Activated CD4-positive, alpha-beta memory T cell treated with anti-CD3 and anti-CD28 coated beads, Interleukin-2, amount 10 ng/mL, durations not matched to agents 7 days and 5 days (primary cell): ENCODE measurements at regions not wholly inside any gene's neighbourhood (a gene's known extent, or its start where the extent isn't known, plus 50 kb on each side); places are given as distances from the start of the nearest gene placed in this dataset.

Experiments
- CTCF ChIA-PET: fragments of 350-600 bp; sonication (Branson Sonifier 250); formaldehyde crosslinking; loops from one replicate; lab custom pipeline; 2021; ENCODE audit warnings: antibody characterized with exemption, inconsistent platforms; lab: Charles Lee
- POLR2A ChIA-PET: fragments of 350-600 bp; sonication (Branson Sonifier 250); formaldehyde crosslinking; loops from one replicate; lab custom pipeline; 2021; ENCODE audit warnings: antibody characterized with exemption; lab: Charles Lee
- DNase-seq: peaks from one replicate; pipeline ENCODE4 v3.0.0-alpha.2; 2020
- H3K27ac Mint-ChIP-seq: one replicate; pipeline ENCODE4 v1.8.0; 2021; ENCODE audit warnings: mild to moderate bottlenecking, mixed read lengths
- H3K27me3 Mint-ChIP-seq: one replicate; pipeline ENCODE4 v1.8.0; 2021; ENCODE audit warnings: mixed read lengths
- H3K36me3 Mint-ChIP-seq: one replicate; pipeline ENCODE4 v1.8.0; 2021; ENCODE audit warnings: low read depth, mixed read lengths
- H3K4me1 Mint-ChIP-seq: one replicate; pipeline ENCODE4 v1.8.0; 2021; ENCODE audit warnings: mixed read lengths
- H3K4me3 Mint-ChIP-seq: one replicate; pipeline ENCODE4 v1.8.0; 2021; ENCODE audit warnings: mild to moderate bottlenecking, mixed read lengths
- H3K9me3 Mint-ChIP-seq: one replicate; pipeline ENCODE4 v1.8.0; 2021; ENCODE audit warnings: mixed read lengths

GRCh38 chr15:69988541-69989225 is 109.0 kb downstream of the TLE3 start:
- DNase-seq: no peak
- Mint-ChIP-seq H3K9me3 (no peaks in the 10 kb centered on the region), H3K27ac (no peak overlapping the region), H3K36me3 (no peaks in the 10 kb centered on the region), H3K4me1 (no peaks in the 10 kb centered on the region), H3K4me3 (no peak overlapping the region), H3K27me3 (peaks cover 17% of the 10 kb centered on the region)
- ChIA-PET POLR2A (no interaction called here), CTCF (interaction anchor here (0.5 kb wide), 1 partner anchor 111 kb away, joined by 3 read pairs; no protein-coding TSS in a partner anchor)

GRCh38 chr15:69990566-69991421 is 106.9 kb downstream of the TLE3 start:
- Mint-ChIP-seq H3K4me3 (no peak overlapping the region), H3K9me3 (no peaks in the 10 kb centered on the region), H3K27ac (no peak overlapping the region), H3K4me1 (no peaks in the 10 kb centered on the region), H3K27me3 (peaks cover 17% of the 10 kb centered on the region), H3K36me3 (no peaks in the 10 kb centered on the region)
- DNase-seq: no peak
- POLR2A ChIA-PET: no interaction called here
- CTCF ChIA-PET: no interaction called here

- no peak for DNase-seq
- ChIA-PET CTCF (no interaction called here), POLR2A (no interaction called here)
- Mint-ChIP-seq H3K27ac (no peak overlapping the region), H3K4me1 (no peaks in the 10 kb centered on the region), H3K9me3 (no peaks in the 10 kb centered on the region), H3K36me3 (no peaks in the 10 kb centered on the region), H3K4me3 (no peak overlapping the region), H3K27me3 (peaks cover 19% of the 10 kb centered on the region)
Observed at GRCh38 chr15:69991551-69991980, 106.2 kb downstream of the TLE3 start.

- Mint-ChIP-seq H3K4me1 (no peaks in the 10 kb centered on the region), H3K36me3 (no peaks in the 10 kb centered on the region), H3K27me3 (peaks cover 18% of the 10 kb centered on the region), H3K9me3 (no peaks in the 10 kb centered on the region), H3K27ac (no peak overlapping the region), H3K4me3 (no peak overlapping the region)
- no peak for DNase-seq
- ChIA-PET CTCF (no interaction called here), POLR2A (no interaction called here)
Observed at GRCh38 chr15:69992348-69992747, 105.4 kb downstream of the TLE3 start.

GRCh38 chr15:69994429-69995205 is 103.1 kb downstream of the TLE3 start:
- H3K4me1 Mint-ChIP-seq: no peaks in the 10 kb centered on the region
- DNase-seq: no peak
- no peaks in the 10 kb centered on the region for H3K9me3 Mint-ChIP-seq
- peaks cover 13% of the 10 kb centered on the region for H3K27me3 Mint-ChIP-seq
- H3K27ac Mint-ChIP-seq: no peak overlapping the region
- no peak overlapping the region for H3K4me3 Mint-ChIP-seq
- H3K36me3 Mint-ChIP-seq: no peaks in the 10 kb centered on the region
- ChIA-PET POLR2A (interaction anchor here (0.9 kb wide), 1 partner anchor 68 kb away, joined by 3 read pairs; no protein-coding TSS in a partner anchor), CTCF (no interaction called here)

- no peak overlapping the region for H3K27ac Mint-ChIP-seq
- no peak for DNase-seq
- ChIA-PET CTCF (no interaction called here), POLR2A (no interaction called here)
- H3K9me3 Mint-ChIP-seq: no peaks in the 10 kb centered on the region
- no peaks in the 10 kb centered on the region for H3K36me3 Mint-ChIP-seq
- peaks cover 11% of the 10 kb centered on the region for H3K27me3 Mint-ChIP-seq
- H3K4me3 Mint-ChIP-seq: no peak overlapping the region
- H3K4me1 Mint-ChIP-seq: no peaks in the 10 kb centered on the region
Observed at GRCh38 chr15:69996321-69997160, 101.2 kb downstream of the TLE3 start.

- no peaks in the 10 kb centered on the region for H3K4me1 Mint-ChIP-seq
- ChIA-PET CTCF (no interaction called here), POLR2A (no interaction called here)
- H3K27ac Mint-ChIP-seq: no peak overlapping the region
- H3K36me3 Mint-ChIP-seq: no peaks in the 10 kb centered on the region
- peaks cover 11% of the 10 kb centered on the region for H3K27me3 Mint-ChIP-seq
- no peaks in the 10 kb centered on the region for H3K9me3 Mint-ChIP-seq
- no peak for DNase-seq
- H3K4me3 Mint-ChIP-seq: no peak overlapping the region
Observed at GRCh38 chr15:69997161-69997485, 100.6 kb downstream of the TLE3 start.
